Stomach (tissue), 8 donors: ENCODE measurements at regions not wholly inside any gene's neighbourhood (a gene's known extent, or its start where the extent isn't known, plus 50 kb on each side); places are given as distances from the start of the nearest gene placed in this dataset.

ENCODE experiments used
- DNase-seq, 2 donors: peaks; one replicate each; pipeline versions ENCODE4 v3.0.0 to v3.0.0-alpha.2; 2013 to 2019
- H3K27ac ChIP-seq, 5 donors: fragments of 200-600 bp in 4 of 5; sonication (generic) in 4 of 5; one replicate each; pipeline ENCODE4 v1.5.1; 2013 to 2019; ENCODE audit warnings: mild to moderate bottlenecking in 1 of 5, moderate library complexity in 1 of 5
- H3K27me3 ChIP-seq, 3 donors: fragments of 200-600 bp; sonication (generic); one replicate each; pipeline ENCODE4 v1.5.1; 2017 to 2019; ENCODE audit warnings: mixed run types in 1 of 3
- H3K36me3 ChIP-seq, 4 donors: fragments of 200-600 bp; sonication (generic); 1 replicate in 3 of 4; 2 replicates in 1 of 4; pipeline ENCODE4 v1.5.1; 2016 to 2019
- H3K4me1 ChIP-seq, 4 donors: fragments of 200-600 bp; sonication (generic); one replicate each; pipeline ENCODE4 v1.5.1; 2016 to 2019
- H3K4me3 ChIP-seq, 4 donors: fragments of 200-600 bp; sonication (generic) in 3 of 4; one replicate each; pipeline ENCODE4 v1.5.1; 2016 to 2019; ENCODE audit warnings: mild to moderate bottlenecking in 1 of 4
- H3K9me3 ChIP-seq, 4 donors: fragments of 200-600 bp; sonication (generic); one replicate each; pipeline ENCODE4 v1.5.1; 2016 to 2019
- CTCF ChIP-seq, 7 experiments: fragments of 450-650 bp in 4 of 7; fragments of 200-600 bp in 3 of 7; sonication (generic) in 3 of 7; IDR thresholded peaks; one replicate each; pipeline ENCODE4 v1.5.1; 2016 to 2019; ENCODE audit warnings: antibody characterized with exemption in 7 of 7, control low read depth in 2 of 7, mild to moderate bottlenecking in 1 of 7
- EP300 ChIP-seq: sonication (generic); formaldehyde crosslinking; IDR thresholded peaks from one replicate; pipeline ENCODE4 v1.6.1; 2017; ENCODE audit warnings: antibody characterized with exemption
- POLR2A ChIP-seq, 4 donors: fragments of 450-650 bp; IDR thresholded peaks; one replicate each; pipeline ENCODE4 v1.6.1; 2016; ENCODE audit warnings: antibody characterized with exemption in 4 of 4, control low read depth in 2 of 4, mild to moderate bottlenecking in 1 of 4, moderate library complexity in 1 of 4
- POLR2AphosphoS5 ChIP-seq, 3 donors: sonication (generic); formaldehyde crosslinking; IDR thresholded peaks; one replicate each; pipeline ENCODE4 v1.6.1; 2016; ENCODE audit warnings: antibody characterized with exemption in 3 of 3
- WGBS, 5 donors: extraction: QIAGEN DNeasy Blood & Tissue Kit in 3 of 5; methylation state at CpG; one replicate each; pipeline versions ENCODE4 v1.1.5 to v1.1.7; 2013 to 2018; 5-methylcytosine and 5-hydroxymethylcytosine counted together
- intact Hi-C: fragments of 100-400 bp; cut with DNase I; formaldehyde crosslinking; loops from one replicate; pipeline ENCODE4 v1.15.1; 2023; ENCODE audit warnings: low total_unique reads
- donor health status: healthy with polysubstance abuse.
- donor health status: Bipolar disorder and iron deficiency.
- donor health status: healthy.

DNA sequence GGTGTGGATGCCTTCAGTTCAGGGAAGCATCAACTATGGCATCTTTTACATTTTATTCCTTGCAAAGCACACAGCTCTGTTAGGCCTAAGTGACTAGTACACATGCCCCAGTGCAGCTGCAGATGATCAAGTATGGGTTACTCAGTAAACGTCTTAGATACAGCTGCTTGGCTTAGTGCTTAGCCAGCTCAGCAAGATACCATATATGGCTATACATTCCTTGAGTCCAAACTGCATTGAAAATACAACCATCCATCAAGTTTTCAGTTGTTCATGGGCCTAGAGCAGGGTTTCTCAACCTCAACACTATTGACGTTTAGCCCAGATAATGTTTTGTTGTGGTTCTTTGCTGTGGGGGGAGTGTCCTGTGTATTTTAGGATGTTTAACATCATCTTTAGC is 769.9 kb downstream of the TSN start:
- Histone ChIP-seq H3K4me3 (no peak overlapping the region), H3K27ac (no peak overlapping the region), H3K9me3 (no peaks in the 10 kb centered on the region), H3K36me3 (no peaks in the 10 kb centered on the region), H3K27me3 (no peaks in the 10 kb centered on the region), H3K4me1 (no peaks in the 10 kb centered on the region)
- intact Hi-C loops = no loop called here
- DNase-seq = peak in 1 of 2 donors; percentile 61
- WGBS, 5 donors = 40 to 52% (median 47%) methylated on average over 2 of the region's 2 CpGs
- TF ChIP-seq POLR2AphosphoS5 (IDR thresholded peaks at IDR 0.05) (no peak), POLR2A (IDR thresholded peaks at IDR 0.05) (no peak), CTCF (IDR thresholded peaks at IDR 0.05) (no peak), EP300 (no peak)

DNA sequence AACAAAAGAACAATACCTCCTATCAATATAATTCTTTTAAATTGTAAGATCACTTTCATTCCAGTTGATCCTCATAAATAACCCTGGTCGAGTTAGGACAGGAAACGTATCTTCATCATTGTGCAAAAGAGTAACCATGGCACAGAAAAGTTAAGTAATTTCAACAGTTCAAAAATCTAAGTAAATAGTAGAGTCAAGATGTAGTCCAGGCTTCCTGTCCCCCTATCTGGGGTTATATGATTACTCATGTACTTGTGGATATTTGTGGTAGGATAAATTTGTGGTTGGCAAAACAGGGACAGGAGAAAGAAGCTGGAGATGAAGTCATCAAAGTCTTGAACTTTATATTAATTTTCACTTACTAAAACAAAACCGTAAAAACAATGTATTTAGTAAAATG is 772.6 kb downstream of the TSN start:
- intact Hi-C loops = no loop called here
- Histone ChIP-seq H3K27me3 (no peaks in the 10 kb centered on the region), H3K4me1 (no peaks in the 10 kb centered on the region), H3K27ac (no peak overlapping the region), H3K9me3 (no peaks in the 10 kb centered on the region), H3K4me3 (no peak overlapping the region), H3K36me3 (no peaks in the 10 kb centered on the region)
- WGBS, 5 donors = 82 to 90% (median 86%) methylated on average over 3 of the region's 3 CpGs
- DNase-seq = no peak
- TF ChIP-seq EP300 = no peak
- no peak for TF ChIP-seq CTCF (IDR thresholded peaks at IDR 0.05)
- TF ChIP-seq POLR2AphosphoS5 (IDR thresholded peaks at IDR 0.05) = no peak
- TF ChIP-seq POLR2A (IDR thresholded peaks at IDR 0.05) = no peak

- peak in 1 of 2 donors; percentile 18 for DNase-seq
- Histone ChIP-seq H3K27me3 (no peaks in the 10 kb centered on the region), H3K4me3 (no peak overlapping the region), H3K36me3 (no peaks in the 10 kb centered on the region), H3K27ac (no peak overlapping the region), H3K9me3 (no peaks in the 10 kb centered on the region), H3K4me1 (no peaks in the 10 kb centered on the region)
- 80 to 90% (median 83%) methylated on average over 11 of the region's 11 CpGs for WGBS, 5 donors
- intact Hi-C loops = no loop called here
- TF ChIP-seq POLR2A (IDR thresholded peaks at IDR 0.05) = no peak
- no peak for TF ChIP-seq CTCF (IDR thresholded peaks at IDR 0.05)
- TF ChIP-seq EP300 = no peak
- no peak for TF ChIP-seq POLR2AphosphoS5 (IDR thresholded peaks at IDR 0.05)
Measured at GRCh38 chr2:122528958-122529705, 773.7 kb downstream of the TSN start.

DNA sequence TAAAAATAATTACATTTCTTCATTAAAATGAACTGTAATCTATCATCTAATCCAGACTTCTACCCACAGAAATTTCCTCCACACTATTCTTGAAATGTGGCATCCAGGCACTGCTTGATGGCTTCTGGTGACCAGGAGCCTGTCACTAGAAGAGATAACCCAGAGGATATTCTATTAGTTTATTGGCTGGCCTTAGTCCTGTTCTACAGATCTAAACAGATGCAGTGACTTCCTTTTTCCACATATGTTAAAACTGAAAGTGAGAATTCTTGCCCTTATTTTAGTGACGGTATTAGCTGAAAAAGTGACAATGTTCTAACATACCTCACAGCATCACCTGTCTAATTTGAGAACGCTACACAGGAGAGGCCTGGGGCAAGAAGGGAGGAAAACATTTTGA is 775.4 kb downstream of the TSN start:
- H3K27me3 ChIP-seq = no peaks in the 10 kb centered on the region
- intact Hi-C loops = no loop called here
- no peak for TF ChIP-seq CTCF (IDR thresholded peaks at IDR 0.05)
- no peak for TF ChIP-seq POLR2AphosphoS5 (IDR thresholded peaks at IDR 0.05)
- TF ChIP-seq POLR2A (IDR thresholded peaks at IDR 0.05) = no peak
- no peak for TF ChIP-seq EP300

More for the DNA sequence above, 775.4 kb downstream of the TSN start:
- Histone ChIP-seq H3K9me3 (no peaks in the 10 kb centered on the region), H3K4me1 (no peaks in the 10 kb centered on the region), H3K36me3 (no peaks in the 10 kb centered on the region), H3K27ac (no peak overlapping the region), H3K4me3 (no peak overlapping the region)
- 64 to 78% (median 72%) methylated on average over 2 of the region's 2 CpGs for WGBS, 5 donors
- no peak for DNase-seq
